Erythroblast (primary cell): ENCODE measurements at regions not wholly inside any gene's neighbourhood (a gene's known extent, or its start where the extent isn't known, plus 50 kb on each side); places are given as distances from the start of the nearest gene placed in this dataset.

Source experiments
- GATA1 ChIP-seq: IDR thresholded peaks from 2 replicates; pipeline ENCODE4 v1.6.1; 2011; ENCODE audit warnings: low read depth, mild to moderate bottlenecking, control low read depth, low read length, moderate library complexity
- POLR2A ChIP-seq: IDR thresholded peaks from 2 replicates; pipeline ENCODE4 v1.6.1; 2011; ENCODE audit warnings: mild to moderate bottlenecking, low read length

DNA sequence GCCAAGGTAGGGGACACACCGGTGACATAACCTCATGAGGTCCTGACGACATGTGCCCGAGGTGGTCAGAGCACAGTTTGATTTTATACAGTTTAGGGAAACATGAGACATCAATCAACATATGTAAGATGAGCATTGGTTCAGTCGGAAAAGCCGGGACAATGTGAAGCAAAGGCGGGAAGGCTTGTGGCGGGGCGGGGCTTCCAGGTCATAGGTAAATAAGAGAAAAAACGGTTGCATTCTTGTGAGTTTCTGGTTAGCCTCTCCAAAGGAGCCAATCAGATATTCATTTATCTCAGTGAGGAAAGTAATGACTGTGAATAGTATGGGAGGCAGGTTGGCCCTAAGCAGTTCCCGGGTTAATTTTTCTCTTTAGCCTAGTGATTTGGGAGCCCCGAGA is 271.7 kb upstream of the ATP10A start:
- no peak for TF ChIP-seq POLR2A
- TF ChIP-seq GATA1 = no peak
